A549 (cell line): ENCODE measurements at regions not wholly inside any gene's neighbourhood (a gene's known extent, or its start where the extent isn't known, plus 50 kb on each side); places are given as distances from the start of the nearest gene placed in this dataset.

ENCODE experiments used
- ATAC-seq, 2 experiments: fragments of 200-7000 bp in 1 of 2; fragments of >200 bp in 1 of 2; cut with Nextera tagmentation in 1 of 2; cut with Tn5 transposase in 1 of 2; 3 replicates each; pipeline versions ENCODE4 v1.8.0 to v1.9.1; 2018 to 2020; ENCODE audit warnings: mild to moderate bottlenecking in 1 of 2, moderate library complexity in 1 of 2
- CTCF ChIA-PET: fragments of 300-600 bp; sonication (Branson Sonifier 250); formaldehyde crosslinking; extraction: SDS; loops from one replicate; lab custom pipeline; 2021; ENCODE audit warnings: antibody characterized with exemption, inconsistent platforms; lab: Yijun Ruan, JAX
- POLR2A ChIA-PET: fragments of 350-600 bp; formaldehyde crosslinking; extraction: SDS; loops from one replicate; lab custom pipeline; 2021; ENCODE audit warnings: antibody characterized with exemption, inconsistent platforms; lab: Yijun Ruan, JAX
- DNase-seq, 2 experiments: peaks; one replicate each; pipeline versions ENCODE4 v3.0.0 to v3.0.0-alpha.2; 2011 to 2016; ENCODE audit warnings: low read depth in 1 of 2, low spot score in 1 of 2
- FAIRE-seq: peaks from 2 replicates; lab custom pipeline; 2011; peaks lifted over from hg19 to GRCh38; lab: Jason Lieb, UNC
- H3K27ac ChIP-seq, 2 experiments: fragments of >200 bp; sonication (Bioruptor Twin); formaldehyde crosslinking; 3 replicates each; pipeline ENCODE4 v1.5.1; 2016 to 2017
- H3K4me1 ChIP-seq: fragments of >200 bp; sonication (Bioruptor Twin); formaldehyde crosslinking; 3 replicates; pipeline ENCODE4 v1.6.1; 2016
- H3K4me2 ChIP-seq: fragments of >200 bp; sonication (Bioruptor Twin); formaldehyde crosslinking; 3 replicates; pipeline ENCODE4 v1.6.1; 2016
- H3K4me3 ChIP-seq: fragments of >200 bp; sonication (Bioruptor Twin); formaldehyde crosslinking; 3 replicates; pipeline ENCODE4 v1.5.1; 2016
- H3K9me3 ChIP-seq: fragments of >200 bp; sonication (Bioruptor Twin); formaldehyde crosslinking; 3 replicates; pipeline ENCODE4 v1.6.1; 2016
- ATOH8 ChIP-seq: fragments of 250-450 bp; sonication (Bioruptor Pico); IDR thresholded peaks from 2 replicates; pipeline ENCODE4 v1.5.0; 2020; ENCODE audit warnings: low read depth, mild to moderate bottlenecking, moderate library complexity
- BCL3 ChIP-seq: fragments of >200 bp; sonication (Bioruptor Twin); formaldehyde crosslinking; IDR thresholded peaks from 3 replicates; pipeline ENCODE4 v1.6.1; 2016
- BHLHE40 ChIP-seq: IDR thresholded peaks from 2 replicates; pipeline ENCODE4 v1.6.1; 2012; ENCODE audit warnings: low read depth, low read length, inconsistent platforms
- CEBPB ChIP-seq, 2 experiments: fragments of >200 bp in 1 of 2; sonication (Bioruptor Twin) in 1 of 2; formaldehyde crosslinking in 1 of 2; IDR thresholded peaks; 2 replicates each; pipeline ENCODE4 v1.6.1; 2012 to 2016
- E2F6 ChIP-seq: IDR thresholded peaks from 2 replicates; pipeline ENCODE4 v1.6.1; 2012; ENCODE audit warnings: low read depth, borderline replicate concordance
- FOSB ChIP-seq: fragments of 250-450 bp; sonication (Bioruptor Pico); IDR thresholded peaks from 2 replicates; pipeline ENCODE4 v1.5.0; 2020; ENCODE audit warnings: mild to moderate bottlenecking, moderate library complexity
- FOSL2 ChIP-seq, 2 experiments: fragments of 450-650 bp in 1 of 2; fragments of >200 bp in 1 of 2; sonication (Bioruptor Twin) in 1 of 2; formaldehyde crosslinking; IDR thresholded peaks; 2 replicates each; pipeline versions ENCODE4 v1.5.0 to v1.6.1; 2016 to 2020; ENCODE audit warnings: mild to moderate bottlenecking in 1 of 2, moderate library complexity in 1 of 2
- GATA3 ChIP-seq: IDR thresholded peaks from 2 replicates; pipeline ENCODE4 v1.6.1; 2012; ENCODE audit warnings: borderline replicate concordance
- HDAC2 ChIP-seq: fragments of 200-600 bp; sonication (generic); IDR thresholded peaks from 2 replicates; pipeline ENCODE4 v1.6.1; 2016
- HMGXB4 ChIP-seq: fragments of 250-450 bp; sonication (Bioruptor Pico); IDR thresholded peaks from 2 replicates; pipeline ENCODE4 v1.5.0; 2021; ENCODE audit warnings: mild to moderate bottlenecking, moderate library complexity, borderline replicate concordance
- HOXA7 ChIP-seq: fragments of 250-450 bp; sonication (Bioruptor Pico); IDR thresholded peaks from 2 replicates; pipeline ENCODE4 v1.5.0; 2020; ENCODE audit warnings: mild to moderate bottlenecking, moderate library complexity
- JUNB ChIP-seq: fragments of >200 bp; sonication (Bioruptor Twin); formaldehyde crosslinking; IDR thresholded peaks from 2 replicates; pipeline ENCODE4 v1.6.1; 2016
- KDM1A ChIP-seq: fragments of 200-600 bp; sonication (generic); IDR thresholded peaks from 2 replicates; pipeline ENCODE4 v1.6.1; 2016; ENCODE audit warnings: low read depth, mild to moderate bottlenecking
- KDM5A ChIP-seq: fragments of 200-600 bp; sonication (generic); IDR thresholded peaks from 2 replicates; pipeline ENCODE4 v1.6.1; 2016; ENCODE audit warnings: antibody characterized with exemption, mild to moderate bottlenecking
- MAFK ChIP-seq: fragments of 450-650 bp; IDR thresholded peaks from 2 replicates; pipeline ENCODE4 v1.6.1; 2014; ENCODE audit not compliant: partially characterized antibody
- MAZ ChIP-seq: fragments of 150-350 bp; IDR thresholded peaks from 2 replicates; pipeline ENCODE4 v1.6.1; 2014; ENCODE audit warnings: antibody characterized with exemption, low read depth, low read length, borderline replicate concordance
- MYC ChIP-seq: IDR thresholded peaks from 2 replicates; pipeline ENCODE4 v1.6.1; 2012; ENCODE audit warnings: mild to moderate bottlenecking, inconsistent platforms, low read length, improper control_type of control experiment, borderline replicate concordance
- NFE2L2 ChIP-seq: fragments of 150-350 bp; conservative IDR thresholded peaks from 2 replicates; pipeline ENCODE4 v1.6.1; 2014; ENCODE audit warnings: low read length
- PHF8 ChIP-seq: fragments of 200-600 bp; sonication (generic); IDR thresholded peaks from 2 replicates; pipeline ENCODE4 v1.6.1; 2016; ENCODE audit warnings: low read depth, mild to moderate bottlenecking, antibody characterized with exemption, moderate library complexity, borderline replicate concordance
- POLR2A ChIP-seq: IDR thresholded peaks from 2 replicates; pipeline ENCODE4 v1.6.1; 2012; ENCODE audit warnings: mild to moderate bottlenecking, low read length
- RCOR1 ChIP-seq: fragments of 150-350 bp; IDR thresholded peaks from 2 replicates; pipeline ENCODE4 v1.6.1; 2014; ENCODE audit warnings: antibody characterized with exemption, low read length, low read depth
- SREBF2 ChIP-seq: fragments of 450-650 bp; IDR thresholded peaks from 2 replicates; pipeline ENCODE4 v1.6.1; 2014; ENCODE audit warnings: mild to moderate bottlenecking, moderate library complexity
- TFCP2L1 ChIP-seq: fragments of 250-450 bp; sonication (Bioruptor Pico); IDR thresholded peaks from 2 replicates; pipeline ENCODE4 v1.5.0; 2021; ENCODE audit warnings: mild to moderate bottlenecking
- TP53 ChIP-seq: fragments of 250-450 bp; sonication (Bioruptor Pico); IDR thresholded peaks from 2 replicates; pipeline ENCODE4 v1.5.0; 2021; ENCODE audit warnings: mild to moderate bottlenecking, moderate library complexity
- ZFP36 ChIP-seq: fragments of 450-650 bp; IDR thresholded peaks from 2 replicates; pipeline ENCODE4 v1.6.1; 2014; ENCODE audit warnings: borderline replicate concordance; ENCODE audit not compliant: partially characterized antibody
- ZNF302 ChIP-seq: fragments of 250-450 bp; sonication (Bioruptor Pico); IDR thresholded peaks from 2 replicates; pipeline ENCODE4 v1.9.0; 2021; ENCODE audit warnings: inconsistent platforms, mild to moderate bottlenecking, moderate library complexity
- ZSCAN20 ChIP-seq: fragments of 250-450 bp; sonication (Bioruptor Pico); IDR thresholded peaks from 2 replicates; pipeline ENCODE4 v1.8.0; 2022; ENCODE audit warnings: mild to moderate bottlenecking, moderate library complexity
- WGBS: methylation state at CpG from one replicate; pipeline ENCODE4 v1.1.6; 2017; ENCODE audit errors: missing lambda C conversion rate; 5-methylcytosine and 5-hydroxymethylcytosine counted together
- TF ChIP-seq, protein P1 (sequence below): fragments of >200 bp; sonication (Bioruptor Twin); formaldehyde crosslinking; IDR thresholded peaks from 2 replicates; pipeline ENCODE4 v1.6.1; 2016

GRCh38 chr6:6808343-6808742, 219.8 kb downstream of the LY86 start:
- Histone ChIP-seq H3K4me1 (peaks cover 17% of the 10 kb centered on the region; the same call in 2 of the 3 replicates), H3K4me2 (no peak overlapping the region), H3K9me3 (no peaks in the 10 kb centered on the region), H3K4me3 (no peak overlapping the region), H3K27ac (no peak overlapping the region)
- 72% methylated on average over 5 of the region's 5 CpGs for WGBS
- CTCF ChIA-PET: no interaction called here
- TF ChIP-seq POLR2A (no peak), BCL3 (no peak), NFE2L2 (no peak), GATA3 (no peak), RCOR1 (no peak), CEBPB (IDR thresholded peaks at IDR 0.05) (no peak), ZSCAN20 (no peak), BHLHE40 (no peak), JUNB (no peak), MAZ (no peak), HMGXB4 (no peak)
- FAIRE-seq (no peak), DNase-seq (no peak), ATAC-seq (no peak)
- POLR2A ChIA-PET: interaction anchor here (0.6 kb wide), 1 partner anchor 9 kb away, joined by 6 read pairs; no protein-coding TSS in a partner anchor

GRCh38 chr6:6808915-6809314, 220.4 kb downstream of the LY86 start:
- Histone ChIP-seq H3K27ac (no peak overlapping the region), H3K4me3 (no peak overlapping the region), H3K4me1 (peaks cover 17% of the 10 kb centered on the region; the same call in 2 of the 3 replicates), H3K9me3 (no peaks in the 10 kb centered on the region), H3K4me2 (no peak overlapping the region)
- WGBS: 51% methylated on average over 4 of the region's 4 CpGs
- ATAC-seq: no peak
- FAIRE-seq: no peak
- POLR2A ChIA-PET: interaction anchor here (0.6 kb wide), 1 partner anchor 10 kb away, joined by 6 read pairs; no protein-coding TSS in a partner anchor
- CTCF ChIA-PET: no interaction called here
- TF ChIP-seq ATOH8 (CRISPR knock-in tag) (no peak), RCOR1 (no peak), FOSL2 (IDR thresholded peaks at IDR 0.05) (no peak), FOSL2 (CRISPR knock-in tag; IDR thresholded peaks at IDR 0.05) (no peak), KDM1A (no peak), ZNF302 (CRISPR knock-in tag) (no peak), TFCP2L1 (CRISPR knock-in tag) (no peak), HOXA7 (CRISPR knock-in tag) (no peak), TP53 (no peak), ZFP36 (no peak), CEBPB (IDR thresholded peaks at IDR 0.05) (no peak), SREBF2 (no peak), KDM5A (no peak), POLR2A (no peak), HDAC2 (no peak), MAFK (no peak), MYC (no peak), FOSB (CRISPR knock-in tag) (no peak), PHF8 (no peak), E2F6 (no peak)
- TF ChIP-seq, protein P1, sequence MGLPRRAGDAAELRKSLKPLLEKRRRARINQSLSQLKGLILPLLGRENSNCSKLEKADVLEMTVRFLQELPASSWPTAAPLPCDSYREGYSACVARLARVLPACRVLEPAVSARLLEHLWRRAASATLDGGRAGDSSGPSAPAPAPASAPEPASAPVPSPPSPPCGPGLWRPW: no peak
- DNase-seq: no peak
